H1 (cell line): ENCODE measurements at regions not wholly inside any gene's neighbourhood (a gene's known extent, or its start where the extent isn't known, plus 50 kb on each side); places are given as distances from the start of the nearest gene placed in this dataset.

Source experiments
- CTCF ChIA-PET: fragments of 300-600 bp; sonication (Branson Sonifier 250); formaldehyde crosslinking; loops from one replicate; lab custom pipeline; 2021; ENCODE audit not compliant: partially characterized antibody; lab: Charles Lee
- POLR2A ChIA-PET: fragments of 300-600 bp; sonication (Branson Sonifier 250); formaldehyde crosslinking; loops from one replicate; lab custom pipeline; 2021; ENCODE audit warnings: inconsistent platforms; ENCODE audit not compliant: partially characterized antibody; lab: Charles Lee
- DNase-seq, 2 experiments: peaks; one replicate each; pipeline versions ENCODE4 v3.0.0 to v3.0.0-alpha.2; 2010 to 2022; ENCODE audit warnings: low spot score in 2 of 2, low read depth in 1 of 2, mixed read lengths in 1 of 2
- FAIRE-seq: peaks from 2 replicates; lab custom pipeline; 2011; peaks lifted over from hg19 to GRCh38; lab: Jason Lieb, UNC
- H2AFZ ChIP-seq: 2 replicates; pipeline ENCODE4 v1.8.1; 2012; ENCODE audit warnings: low read length, inconsistent platforms
- H2AK5ac ChIP-seq: 2 replicates; pipeline ENCODE4 v1.6.1; 2013; ENCODE audit warnings: low read depth, low read length
- H2BK120ac ChIP-seq: replicated peaks from 2 replicates; pipeline ENCODE3; 2013; ENCODE audit warnings: low read depth, low read length, inconsistent platforms
- H2BK12ac ChIP-seq: 2 replicates; pipeline ENCODE4 v1.6.1; 2013; ENCODE audit warnings: low read depth, low read length
- H2BK15ac ChIP-seq: 2 replicates; pipeline ENCODE4 v1.6.1; 2013; ENCODE audit warnings: low read length
- H2BK20ac ChIP-seq: 2 replicates; pipeline ENCODE4 v1.6.1; 2013; ENCODE audit warnings: low read length
- H2BK5ac ChIP-seq: 2 replicates; pipeline ENCODE4 v1.6.1; 2013; ENCODE audit warnings: low read depth, low read length
- H3K14ac ChIP-seq: 2 replicates; pipeline ENCODE4 v1.6.1; 2013; ENCODE audit warnings: inconsistent platforms; ENCODE audit not compliant: insufficient read length
- H3K18ac ChIP-seq: 2 replicates; pipeline ENCODE4 v1.6.1; 2013; ENCODE audit warnings: low read length; ENCODE audit errors: extremely low read depth
- H3K23ac ChIP-seq: 2 replicates; pipeline ENCODE4 v1.6.1; 2013; ENCODE audit warnings: inconsistent platforms; ENCODE audit not compliant: insufficient read length
- H3K23me2 ChIP-seq: 2 replicates; pipeline ENCODE4 v1.6.1; 2013; ENCODE audit warnings: low read depth, low read length
- H3K27ac ChIP-seq: 2 replicates; pipeline ENCODE4 v1.6.1; 2011; ENCODE audit warnings: low read depth, low read length, inconsistent platforms
- H3K27me3 ChIP-seq, 4 experiments: replicated peaks in 1 of 4; 1 replicate in 1 of 4; 2 replicates in 3 of 4; pipeline versions ENCODE4 v1.6.1 to v1.8.1; 2011 to 2013; ENCODE audit warnings: low read length in 3 of 4, mild to moderate bottlenecking in 3 of 4, inconsistent platforms in 2 of 4, mixed read lengths in 2 of 4, moderate library complexity in 1 of 4; ENCODE audit not compliant: control insufficient read depth in 3 of 4, insufficient read depth in 3 of 4; ENCODE audit errors: extremely low read depth in 1 of 4
- H3K36me3 ChIP-seq, 4 experiments: 2 replicates each; pipeline versions ENCODE4 v1.6.1 to v1.8.1; 2011 to 2013; ENCODE audit warnings: mild to moderate bottlenecking in 4 of 4, low read length in 3 of 4, moderate library complexity in 2 of 4, control low read depth in 1 of 4, inconsistent platforms in 1 of 4; ENCODE audit not compliant: insufficient read depth in 4 of 4, control insufficient read depth in 2 of 4
- H3K4ac ChIP-seq: replicated peaks from 2 replicates; pipeline ENCODE3; 2013; ENCODE audit warnings: low read length, low read depth, mixed read lengths, inconsistent platforms; ENCODE audit not compliant: insufficient read length
- H3K4me1 ChIP-seq, 4 experiments: replicated peaks in 1 of 4; 1 replicate in 1 of 4; 2 replicates in 3 of 4; pipeline versions ENCODE4 v1.6.1 to v1.8.1; 2011 to 2013; ENCODE audit warnings: low read length in 3 of 4, inconsistent platforms in 2 of 4, mixed read lengths in 1 of 4; ENCODE audit not compliant: insufficient read depth in 4 of 4, control insufficient read depth in 3 of 4
- H3K4me2 ChIP-seq, 2 experiments: 2 replicates each; pipeline versions ENCODE4 v1.6.1 to v1.8.1; 2011 to 2013; ENCODE audit warnings: low read depth in 2 of 2, low read length in 2 of 2, control low read depth in 1 of 2, inconsistent platforms in 1 of 2, mild to moderate bottlenecking in 1 of 2; ENCODE audit not compliant: insufficient read depth in 1 of 2
- H3K4me3 ChIP-seq, 4 experiments: fragments of 200-600, 300-600 bp in 1 of 4; sonication (generic), shearing (Covaris generic), sonication (Bioruptor Twin) in 1 of 4; 2 replicates each; pipeline versions ENCODE4 v1.5.1 to v1.8.1; 2011 to 2016; ENCODE audit warnings: low read length in 4 of 4, low read depth in 3 of 4, control low read depth in 2 of 4, inconsistent platforms in 2 of 4, mild to moderate bottlenecking in 2 of 4, mixed read lengths in 1 of 4, moderate library complexity in 1 of 4; ENCODE audit not compliant: insufficient read depth in 2 of 4; ENCODE audit errors: extremely low read depth in 1 of 4
- H3K56ac ChIP-seq: replicated peaks from 2 replicates; pipeline ENCODE3; 2013; ENCODE audit warnings: low read depth, mild to moderate bottlenecking, mixed read lengths, low read length, inconsistent platforms; ENCODE audit not compliant: insufficient read length
- H3K79me1 ChIP-seq: 2 replicates; pipeline ENCODE4 v1.6.1; 2013; ENCODE audit warnings: low read depth, low read length, control low read depth
- H3K79me2 ChIP-seq, 2 experiments: 2 replicates each; pipeline versions ENCODE4 v1.6.1 to v1.8.1; 2012 to 2013; ENCODE audit warnings: low read length in 2 of 2, mild to moderate bottlenecking in 2 of 2, inconsistent platforms in 1 of 2; ENCODE audit not compliant: insufficient read depth in 2 of 2, control insufficient read depth in 1 of 2
- H3K9ac ChIP-seq, 4 experiments: replicated peaks in 1 of 4; 1 replicate in 1 of 4; 2 replicates in 3 of 4; pipeline versions ENCODE4 v1.6.1 to v1.8.1; 2011 to 2013; ENCODE audit warnings: low read depth in 3 of 4, low read length in 3 of 4, control low read depth in 2 of 4, mild to moderate bottlenecking in 2 of 4, moderate library complexity in 2 of 4, inconsistent platforms in 1 of 4; ENCODE audit errors: extremely low read depth in 1 of 4
- H3K9me3 ChIP-seq, 2 experiments: 2 replicates each; pipeline versions ENCODE4 v1.6.1 to v1.8.1; 2012 to 2013; ENCODE audit warnings: mild to moderate bottlenecking in 2 of 2, moderate library complexity in 2 of 2, control low read depth in 1 of 2, inconsistent platforms in 1 of 2, low read depth in 1 of 2, low read length in 1 of 2, mixed read lengths in 1 of 2; ENCODE audit not compliant: insufficient read depth in 2 of 2
- H4K20me1 ChIP-seq, 2 experiments: replicated peaks in 1 of 2; 2 replicates each; pipeline versions ENCODE3 to v1.8.1; 2011 to 2013; ENCODE audit warnings: inconsistent platforms in 2 of 2, low read length in 2 of 2, mild to moderate bottlenecking in 1 of 2; ENCODE audit not compliant: insufficient read depth in 2 of 2, control insufficient read depth in 1 of 2
- H4K5ac ChIP-seq: 2 replicates; pipeline ENCODE4 v1.6.1; 2013; ENCODE audit warnings: low read length, low read depth, mixed read lengths, inconsistent platforms; ENCODE audit not compliant: insufficient read length
- H4K8ac ChIP-seq: 2 replicates; pipeline ENCODE4 v1.8.0; 2013; ENCODE audit warnings: mild to moderate bottlenecking, moderate library complexity, low read length, inconsistent platforms; ENCODE audit not compliant: insufficient read depth; ENCODE audit errors: extremely low read depth
- H4K91ac ChIP-seq: replicated peaks from 2 replicates; pipeline ENCODE3; 2013; ENCODE audit warnings: low read length, mixed read lengths, inconsistent platforms; ENCODE audit not compliant: insufficient read length
- CTCF ChIP-seq, 3 experiments: IDR thresholded peaks; 1 replicate in 2 of 3; 2 replicates in 1 of 3; pipeline versions ENCODE4 v1.5.1 to v1.6.1; 2011; ENCODE audit warnings: low read length in 3 of 3, mild to moderate bottlenecking in 3 of 3, inconsistent platforms in 2 of 3, low read depth in 1 of 3, moderate library complexity in 1 of 3; ENCODE audit not compliant: insufficient read depth in 1 of 3; ENCODE audit errors: control extremely low read depth in 1 of 3
- KDM5A ChIP-seq: fragments of 200-600 bp; IDR thresholded peaks from 2 replicates; pipeline ENCODE4 v1.7.1; 2012; ENCODE audit warnings: mild to moderate bottlenecking, low read length, inconsistent platforms, mixed read lengths
- RAD21 ChIP-seq, 2 experiments: IDR thresholded peaks in 1 of 2; conservative IDR thresholded peaks in 1 of 2; 2 replicates each; pipeline ENCODE4 v1.6.1; 2011; ENCODE audit warnings: low read depth in 2 of 2, low read length in 2 of 2, improper control_type of control experiment in 1 of 2, inconsistent platforms in 1 of 2, mild to moderate bottlenecking in 1 of 2, moderate library complexity in 1 of 2
- WGBS, 2 experiments: shearing (Covaris generic) in 1 of 2; methylation state at CpG; one replicate each; pipeline versions ENCODE4 v1.1.6 to v1.1.7; 2013 to 2015; ENCODE audit warnings: low lambda C conversion rate in 2 of 2, mixed read lengths in 2 of 2, inconsistent platforms in 1 of 2, low coverage in 1 of 2, missing lambda C conversion rate in 1 of 2; ENCODE audit not compliant: insufficient replicate concordance in 2 of 2, insufficient coverage in 1 of 2, insufficient read length in 1 of 2; ENCODE audit errors: extremely low coverage in 1 of 2, missing lambda C conversion rate in 1 of 2; 5-methylcytosine and 5-hydroxymethylcytosine counted together

- H3K56ac ChIP-seq, result no peak overlapping the region
- DNase-seq (no peak), FAIRE-seq (no peak)
- H3K23me2 ChIP-seq, result no peaks in the 10 kb centered on the region
- peak overlapping the region; percentile 87 for H2AFZ ChIP-seq
- H3K27me3 ChIP-seq, result no peaks in the 10 kb centered on the region
- H2BK12ac ChIP-seq, result no peak overlapping the region
- ChIA-PET CTCF (interaction anchor here (0.7 to 2.9 kb wide), 25 partner anchors 8 to 525 kb away, joined by 3 to 27 read pairs (median 4); no protein-coding TSS in a partner anchor), POLR2A (no interaction called here)
- no peaks in the 10 kb centered on the region for H3K79me2 ChIP-seq
- no peak overlapping the region for H3K9ac ChIP-seq
- H3K79me1 ChIP-seq, result no peaks in the 10 kb centered on the region
- H3K4me2 ChIP-seq, result no peak overlapping the region
- no peak overlapping the region for H2BK15ac ChIP-seq
- no peaks in the 10 kb centered on the region for H3K4me1 ChIP-seq
- H4K5ac ChIP-seq, result no peak overlapping the region
- no peaks in the 10 kb centered on the region for H3K9me3 ChIP-seq
- H2AK5ac ChIP-seq, result no peak overlapping the region
- H2BK5ac ChIP-seq, result no peak overlapping the region
- no peak overlapping the region for H2BK120ac ChIP-seq
- H3K27ac ChIP-seq, result no peak overlapping the region
- 87% methylated on average over 4 of the region's 4 CpGs; no CpG with 5 or more reads in 1 of the 2 experiments for WGBS, 2 experiments
- no peak overlapping the region for H2BK20ac ChIP-seq
- H3K36me3 ChIP-seq, result no peaks in the 10 kb centered on the region
- no peak overlapping the region for H4K8ac ChIP-seq
- H3K4me3 ChIP-seq, result no peak overlapping the region
- H3K23ac ChIP-seq, result no peak overlapping the region
- no peaks in the 10 kb centered on the region for H4K20me1 ChIP-seq
- H4K91ac ChIP-seq, result no peak overlapping the region
- no peak overlapping the region for H3K18ac ChIP-seq
- 0 out of 4 replicates have a peak, but pooled peaks of 1 of the 2 experiments have one; percentile 4 for TF ChIP-seq RAD21 (IDR thresholded peaks at IDR 0.05 in 1 of 2, conservative IDR thresholded peaks at IDR 0.05 in 1 of 2; ENCODE audit: low read depth in 2 of 2, low read length in 2 of 2)
- TF ChIP-seq CTCF (IDR thresholded peaks at IDR 0.05; ENCODE audit: control extremely low read depth in 1 of 3, insufficient read depth in 1 of 3, low read depth in 1 of 3, low read length in 3 of 3), result peak in 1 of 3 experiments; percentile 42; a peak in 2 of 4 replicates
- no peak for TF ChIP-seq KDM5A
- no peak overlapping the region for H3K4ac ChIP-seq
- H3K14ac ChIP-seq, result no peak overlapping the region
These were observed 547.7 kb upstream of the LRRTM1 start for GRCh38 chr2:80852079-80852807.
